Endometrium (tissue), 2 donors: ENCODE measurements at regions not wholly inside any gene's neighbourhood (a gene's known extent, or its start where the extent isn't known, plus 50 kb on each side); places are given as distances from the start of the nearest gene placed in this dataset.
"Not testable (repeated sequence)": the region's sequence is repeated elsewhere in the genome, so short reads cannot be mapped to it uniquely, and the experiment has no call there.

ENCODE experiments used
- FAIRE-seq: peaks from 2 replicates; lab custom pipeline; 2012; peaks lifted over from hg19 to GRCh38; lab: Jason Lieb, UNC
- donor health status: control.
- donor health status: control.

GRCh38 chr6:165167861-165168260 is 141.5 kb downstream of the C6orf118 start:
- FAIRE-seq = no peak

- FAIRE-seq = no peak
These were observed 142.1 kb downstream of the C6orf118 start for GRCh38 chr6:165167311-165167710.

- FAIRE-seq = no peak
These were observed 145.9 kb downstream of the C6orf118 start for GRCh38 chr6:165163519-165163918.

- FAIRE-seq = no peak
These were observed 149.9 kb downstream of the C6orf118 start for GRCh38 chr6:165159460-165159859.

GRCh38 chr6:165146456-165146855 is 162.9 kb downstream of the C6orf118 start:
- no peak for FAIRE-seq

- FAIRE-seq = no peak
These were observed 173.5 kb downstream of the C6orf118 start for GRCh38 chr6:165135889-165136288.

- FAIRE-seq = no peak
These were observed 180.3 kb downstream of the C6orf118 start for GRCh38 chr6:165129086-165129485.

- FAIRE-seq = not testable (repeated sequence)
These were observed 181.7 kb downstream of the C6orf118 start for GRCh38 chr6:165127743-165128142.

- not testable (repeated sequence) for FAIRE-seq
These were observed 184.7 kb downstream of the C6orf118 start for GRCh38 chr6:165124681-165125080.

- FAIRE-seq = no peak
These were observed 190.0 kb downstream of the C6orf118 start for GRCh38 chr6:165119231-165120020.

GRCh38 chr6:165118736-165119135 is 190.7 kb downstream of the C6orf118 start:
- no peak for FAIRE-seq

GRCh38 chr6:165117806-165118205 is 191.6 kb downstream of the C6orf118 start:
- FAIRE-seq = no peak

- no peak for FAIRE-seq
These were observed 192.3 kb downstream of the C6orf118 start for GRCh38 chr6:165117121-165117520.

GRCh38 chr6:165110860-165111259 is 198.5 kb downstream of the C6orf118 start:
- FAIRE-seq = no peak

GRCh38 chr6:165109011-165109410 is 200.4 kb downstream of the C6orf118 start:
- no peak for FAIRE-seq

- no peak for FAIRE-seq
These were observed 203.1 kb downstream of the C6orf118 start for GRCh38 chr6:165106261-165106660.

- no peak for FAIRE-seq
These were observed 211.2 kb downstream of the C6orf118 start for GRCh38 chr6:165098165-165098564.

GRCh38 chr6:165096868-165097267 is 212.5 kb downstream of the C6orf118 start:
- FAIRE-seq = no peak

GRCh38 chr6:165096209-165096608 is 213.2 kb downstream of the C6orf118 start:
- no peak for FAIRE-seq

- no peak for FAIRE-seq
These were observed 216.4 kb downstream of the C6orf118 start for GRCh38 chr6:165092881-165093595.

GRCh38 chr6:165091121-165091785 is 218.2 kb downstream of the C6orf118 start:
- peak; percentile 70 for FAIRE-seq

- FAIRE-seq = no peak
These were observed 219.2 kb downstream of the C6orf118 start for GRCh38 chr6:165090242-165090641.

- peak; percentile 80 for FAIRE-seq
These were observed 222.6 kb downstream of the C6orf118 start for GRCh38 chr6:165086814-165087213.
